ENCODE measurements at regions not wholly inside any gene's neighbourhood (a gene's known extent, or its start where the extent isn't known, plus 50 kb on each side); places are given as distances from the start of the nearest gene placed in this dataset.

GRCh38 chr6:23013776-23014175, 444.4 kb downstream of the HDGFL1 start:
- Histone ChIP-seq H3K4me1 (no peaks in the 10 kb centered on the region), H3K9ac (no peak overlapping the region), H3K27me3 (no peaks in the 10 kb centered on the region), H3K4me2 (no peak overlapping the region), H3K36me3 (no peaks in the 10 kb centered on the region), H3K9me3 (ENCODE audit: low read depth) (no peaks in the 10 kb centered on the region), H3K4me3 (no peak overlapping the region), H4K20me1 (ENCODE audit: low read depth) (no peaks in the 10 kb centered on the region), H2AFZ (replicated peaks) (no peak overlapping the region), H3K27ac (no peak overlapping the region), H3F3A (ENCODE audit: low read depth) (no peaks in the 10 kb centered on the region), H3K79me2 (ENCODE audit: low read depth) (no peaks in the 10 kb centered on the region)
- Mint-ChIP-seq H3K4me3 (no peak overlapping the region), H3K4me1 (peaks cover 4% of the 10 kb centered on the region), H3K27ac (no peak overlapping the region), H3K36me3 (no peaks in the 10 kb centered on the region), H3K27me3 (ENCODE audit: insufficient read depth, low read depth) (no peaks in the 10 kb centered on the region), H3K9me3 (no peaks in the 10 kb centered on the region)
- no peak for TF ChIP-seq EZH2 (IDR thresholded peaks at IDR 0.05)
- no peak for TF ChIP-seq EZH2phosphoT487 (IDR thresholded peaks at IDR 0.05)
- no peak for TF ChIP-seq CTCF (IDR thresholded peaks at IDR 0.05)
- no peak for DNase-seq (ENCODE audit: low spot score)

GRCh38 chr6:23016696-23017095, 447.3 kb downstream of the HDGFL1 start:
- Histone ChIP-seq H4K20me1 (ENCODE audit: low read depth) (no peaks in the 10 kb centered on the region), H2AFZ (replicated peaks) (no peak overlapping the region), H3K4me1 (no peaks in the 10 kb centered on the region), H3K27ac (no peak overlapping the region), H3K36me3 (no peaks in the 10 kb centered on the region), H3K4me2 (no peak overlapping the region), H3K27me3 (no peaks in the 10 kb centered on the region), H3K9me3 (ENCODE audit: low read depth) (no peaks in the 10 kb centered on the region), H3K4me3 (no peak overlapping the region), H3F3A (ENCODE audit: low read depth) (no peaks in the 10 kb centered on the region), H3K9ac (no peak overlapping the region), H3K79me2 (ENCODE audit: low read depth) (no peaks in the 10 kb centered on the region)
- no peak for TF ChIP-seq EZH2phosphoT487 (IDR thresholded peaks at IDR 0.05)
- no peak for TF ChIP-seq EZH2 (IDR thresholded peaks at IDR 0.05)
- TF ChIP-seq CTCF (IDR thresholded peaks at IDR 0.05), result no peak
- peaks cover 4% of the 10 kb centered on the region for H3K4me1 Mint-ChIP-seq
- H3K4me3 Mint-ChIP-seq, result no peak overlapping the region
- no peak for DNase-seq (ENCODE audit: low spot score)
- no peaks in the 10 kb centered on the region for H3K27me3 Mint-ChIP-seq (ENCODE audit: insufficient read depth, low read depth)
- H3K27ac Mint-ChIP-seq, result no peak overlapping the region
- H3K9me3 Mint-ChIP-seq, result no peaks in the 10 kb centered on the region
- H3K36me3 Mint-ChIP-seq, result no peaks in the 10 kb centered on the region

- H3K9me3 Mint-ChIP-seq, result no peaks in the 10 kb centered on the region
- no peaks in the 10 kb centered on the region for H3K36me3 Mint-ChIP-seq
- no peak overlapping the region for H3K27ac Mint-ChIP-seq
- TF ChIP-seq EZH2 (IDR thresholded peaks at IDR 0.05), result no peak
- no peak for TF ChIP-seq EZH2phosphoT487 (IDR thresholded peaks at IDR 0.05)
- Histone ChIP-seq H3K36me3 (no peaks in the 10 kb centered on the region), H3K4me2 (no peak overlapping the region), H2AFZ (replicated peaks) (no peak overlapping the region), H3K4me3 (no peak overlapping the region), H3K4me1 (no peaks in the 10 kb centered on the region), H3K27me3 (no peaks in the 10 kb centered on the region), H3K9ac (no peak overlapping the region), H3K79me2 (ENCODE audit: low read depth) (no peaks in the 10 kb centered on the region), H4K20me1 (ENCODE audit: low read depth) (no peaks in the 10 kb centered on the region), H3F3A (ENCODE audit: low read depth) (no peaks in the 10 kb centered on the region), H3K27ac (no peak overlapping the region), H3K9me3 (ENCODE audit: low read depth) (no peaks in the 10 kb centered on the region)
- H3K27me3 Mint-ChIP-seq (ENCODE audit: insufficient read depth, low read depth), result no peaks in the 10 kb centered on the region
- H3K4me3 Mint-ChIP-seq, result no peak overlapping the region
- DNase-seq (ENCODE audit: low spot score), result no peak
- no peaks in the 10 kb centered on the region for H3K4me1 Mint-ChIP-seq
These were observed 452.1 kb downstream of the HDGFL1 start for GRCh38 chr6:23021487-23021886.

- H3K4me3 Mint-ChIP-seq, result no peak overlapping the region
- no peak for TF ChIP-seq EZH2 (IDR thresholded peaks at IDR 0.05)
- TF ChIP-seq CTCF (IDR thresholded peaks at IDR 0.05), result no peak
- TF ChIP-seq EZH2phosphoT487 (IDR thresholded peaks at IDR 0.05), result no peak
- Histone ChIP-seq H3K9me3 (ENCODE audit: low read depth) (no peaks in the 10 kb centered on the region), H3F3A (ENCODE audit: low read depth) (no peaks in the 10 kb centered on the region), H3K27ac (no peak overlapping the region), H4K20me1 (ENCODE audit: low read depth) (no peaks in the 10 kb centered on the region), H3K4me1 (peaks cover 9% of the 10 kb centered on the region), H3K79me2 (ENCODE audit: low read depth) (no peaks in the 10 kb centered on the region), H3K4me2 (no peak overlapping the region), H3K27me3 (no peaks in the 10 kb centered on the region), H3K4me3 (no peak overlapping the region), H2AFZ (replicated peaks) (peak overlapping the region; percentile 86), H3K9ac (no peak overlapping the region), H3K36me3 (no peaks in the 10 kb centered on the region)
- H3K27ac Mint-ChIP-seq, result no peak overlapping the region
- DNase-seq (ENCODE audit: low spot score), result no peak
- no peaks in the 10 kb centered on the region for H3K36me3 Mint-ChIP-seq
- no peaks in the 10 kb centered on the region for H3K27me3 Mint-ChIP-seq (ENCODE audit: insufficient read depth, low read depth)
- peaks cover 17% of the 10 kb centered on the region for H3K4me1 Mint-ChIP-seq
- H3K9me3 Mint-ChIP-seq, result no peaks in the 10 kb centered on the region
These were observed 457.9 kb downstream of the HDGFL1 start for GRCh38 chr6:23027281-23027680.

Measured in neural progenitor cell (in vitro differentiated cells).